Stimulated activated naive B cell treated with anti-CD40 and anti-IgM and Interleukin-4, amounts not matched to agents 10 μg/mL and 1 μg/mL and 100 μg/mL, for 72 hours (primary cell): ENCODE measurements at regions not wholly inside any gene's neighbourhood (a gene's known extent, or its start where the extent isn't known, plus 50 kb on each side); places are given as distances from the start of the nearest gene placed in this dataset.

Source experiments
- ATAC-seq, 2 donors: fragments of 150-1000 bp; cut with Tn5 transposase; replicated peaks; 2 replicates each; pipeline ENCODE4 v1.10.0; 2021; ENCODE audit warnings: moderate library complexity in 1 of 2
- DNase-seq: peaks from one replicate; pipeline ENCODE4 v3.0.0; 2021
- H3K27ac Mint-ChIP-seq: one replicate; pipeline ENCODE4 v1.8.0; 2022; ENCODE audit warnings: mild to moderate bottlenecking, mixed read lengths
- H3K27me3 Mint-ChIP-seq, 2 donors: one replicate each; pipeline ENCODE4 v1.8.0; 2022; ENCODE audit warnings: mixed read lengths in 2 of 2
- H3K36me3 Mint-ChIP-seq, 2 donors: one replicate each; pipeline ENCODE4 v1.8.0; 2022; ENCODE audit warnings: mixed read lengths in 2 of 2, mild to moderate bottlenecking in 1 of 2
- H3K4me1 Mint-ChIP-seq, 2 donors: one replicate each; pipeline ENCODE4 v1.8.0; 2022; ENCODE audit warnings: mixed read lengths in 2 of 2, mild to moderate bottlenecking in 1 of 2
- H3K4me3 Mint-ChIP-seq, 2 donors: one replicate each; pipeline ENCODE4 v1.8.0; 2022; ENCODE audit warnings: mild to moderate bottlenecking in 2 of 2, mixed read lengths in 2 of 2, moderate library complexity in 1 of 2
- H3K9me3 Mint-ChIP-seq, 2 donors: one replicate each; pipeline ENCODE4 v1.8.0; 2022; ENCODE audit warnings: mixed read lengths in 2 of 2, mild to moderate bottlenecking in 1 of 2

DNA sequence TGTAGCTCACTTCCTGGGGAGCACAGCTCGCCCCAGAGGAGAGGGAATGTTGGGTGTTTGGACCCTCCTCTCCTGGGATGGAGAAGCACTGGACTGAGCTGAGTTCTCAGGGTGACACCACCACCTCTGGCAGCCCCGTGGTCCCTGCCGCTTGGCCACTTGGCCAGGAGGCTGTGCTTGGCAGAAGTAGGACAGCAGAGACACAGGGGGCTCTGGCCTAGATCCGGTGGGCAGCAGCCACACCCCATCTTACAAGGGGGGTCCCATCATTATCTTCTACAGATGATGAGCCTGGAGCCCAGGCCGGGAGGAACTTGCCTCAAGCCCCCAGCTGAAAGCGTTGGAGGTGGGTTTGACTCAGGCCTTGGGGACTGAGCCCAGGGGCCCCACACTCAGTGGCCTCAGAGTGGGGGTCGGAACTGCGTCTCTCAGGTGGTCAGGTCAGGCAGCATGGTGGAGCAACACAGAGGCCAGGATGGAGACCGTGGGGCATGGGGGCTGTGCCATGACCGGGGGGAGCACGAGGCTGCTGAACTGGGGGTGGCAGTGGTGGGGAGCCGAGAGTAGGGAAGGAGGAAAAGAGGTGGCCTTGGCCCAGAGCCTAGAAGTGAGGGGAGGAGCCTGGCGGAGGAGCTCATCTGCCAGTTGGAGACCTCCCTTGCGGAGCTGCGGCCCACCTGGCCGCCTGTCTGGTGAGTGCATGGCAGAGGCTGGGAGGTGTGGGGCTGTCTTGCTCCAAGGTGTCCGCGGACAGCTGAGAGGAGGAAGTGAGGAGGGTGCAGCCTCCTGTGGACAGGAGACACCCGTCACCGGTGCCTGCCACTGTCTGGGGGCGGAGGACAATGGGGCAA is 63.6 kb upstream of the HDAC4 start:
- ATAC-seq (no peak), DNase-seq (no peak)
- Mint-ChIP-seq H3K27me3 (peaks cover 4 to 25% of the 10 kb centered on the region in 2 donors), H3K4me3 (no peak overlapping the region), H3K27ac (no peak overlapping the region), H3K9me3 (peaks cover 0 to 2% of the 10 kb centered on the region in 2 donors), H3K36me3 (no peaks in the 10 kb centered on the region), H3K4me1 (no peaks in the 10 kb centered on the region)

DNA sequence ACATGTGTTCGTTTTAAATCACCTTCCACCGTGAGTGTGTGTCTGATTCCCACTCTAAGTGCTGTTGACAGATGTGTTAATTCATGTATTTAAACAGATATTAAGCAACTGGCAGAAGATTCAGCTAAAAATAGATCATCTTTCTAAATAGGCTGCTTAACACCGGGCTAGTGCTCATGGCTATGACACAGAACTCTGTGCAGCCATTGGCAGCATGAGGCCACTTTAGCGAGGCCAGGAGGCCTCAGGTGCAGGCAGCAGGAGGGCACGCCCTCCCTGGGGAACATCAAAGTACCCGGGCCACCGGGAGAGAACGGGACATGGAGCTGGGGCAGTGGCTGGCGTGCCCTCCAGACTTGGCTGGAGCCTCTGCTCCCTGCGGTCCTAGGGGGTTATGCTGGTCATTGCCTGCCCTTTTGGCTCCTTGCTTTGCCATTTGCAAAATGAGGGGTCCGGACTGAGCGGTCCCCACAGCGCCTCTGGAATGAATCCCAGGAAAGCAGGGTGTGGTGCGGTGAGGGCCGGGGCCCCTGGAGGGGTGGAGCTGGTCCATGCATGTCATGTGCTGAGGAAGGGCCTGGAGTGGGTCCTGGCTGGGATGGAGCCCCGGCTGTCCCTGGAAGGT is 62.8 kb upstream of the HDAC4 start:
- ATAC-seq, result no peak
- DNase-seq, result no peak
- no peak overlapping the region for H3K27ac Mint-ChIP-seq
- H3K9me3 Mint-ChIP-seq, result peaks cover 0 to 2% of the 10 kb centered on the region in 2 donors
- peaks cover 4 to 25% of the 10 kb centered on the region in 2 donors for H3K27me3 Mint-ChIP-seq
- no peaks in the 10 kb centered on the region for H3K4me1 Mint-ChIP-seq
- no peak overlapping the region for H3K4me3 Mint-ChIP-seq
- H3K36me3 Mint-ChIP-seq, result no peaks in the 10 kb centered on the region

DNA sequence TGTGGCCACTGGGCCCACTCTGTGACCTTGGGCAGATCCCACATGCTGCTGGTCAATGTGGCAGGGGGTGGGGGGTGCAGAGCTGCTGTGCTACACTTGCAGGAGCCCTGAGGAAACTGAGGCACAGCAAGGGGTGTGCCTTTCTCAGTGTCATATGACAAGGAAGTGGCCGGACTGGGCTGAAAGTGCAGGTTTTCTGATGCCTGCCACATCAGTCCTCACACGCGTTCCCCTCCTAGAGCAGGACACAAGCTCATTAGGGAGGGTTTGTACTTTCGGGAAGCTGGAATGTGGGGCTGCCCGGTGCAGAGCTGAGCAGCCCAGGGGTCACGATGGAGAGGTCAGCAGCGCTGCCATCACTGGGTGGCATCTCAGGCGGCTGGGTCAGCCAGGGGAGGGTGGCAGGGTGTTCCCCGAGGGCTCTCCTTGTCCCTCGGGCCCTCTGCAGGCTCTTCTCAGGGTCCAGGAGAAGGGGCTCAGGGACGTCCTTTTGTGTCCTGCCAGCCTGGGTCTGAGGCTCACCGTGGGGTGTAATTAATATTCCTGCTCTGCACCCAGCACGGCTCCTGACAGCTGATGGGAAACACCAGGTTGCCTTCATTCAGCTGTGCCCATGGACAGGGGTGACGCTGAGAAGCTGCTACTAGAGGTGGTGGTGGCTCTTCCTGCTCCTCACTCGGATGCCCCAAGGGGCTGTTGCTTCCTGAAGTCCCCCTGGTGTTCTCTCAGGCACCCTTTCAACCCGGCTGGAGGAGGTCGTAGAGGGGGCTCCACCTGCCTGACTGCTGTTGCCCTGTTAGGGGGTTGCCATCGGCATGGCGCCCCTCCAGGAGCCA is 62.1 kb upstream of the HDAC4 start:
- no peak for ATAC-seq
- Mint-ChIP-seq H3K36me3 (no peaks in the 10 kb centered on the region), H3K27ac (no peak overlapping the region), H3K4me3 (no peak overlapping the region), H3K9me3 (peaks cover 0 to 2% of the 10 kb centered on the region in 2 donors), H3K4me1 (no peaks in the 10 kb centered on the region), H3K27me3 (peaks cover 10 to 25% of the 10 kb centered on the region in 2 donors)
- no peak for DNase-seq

DNA sequence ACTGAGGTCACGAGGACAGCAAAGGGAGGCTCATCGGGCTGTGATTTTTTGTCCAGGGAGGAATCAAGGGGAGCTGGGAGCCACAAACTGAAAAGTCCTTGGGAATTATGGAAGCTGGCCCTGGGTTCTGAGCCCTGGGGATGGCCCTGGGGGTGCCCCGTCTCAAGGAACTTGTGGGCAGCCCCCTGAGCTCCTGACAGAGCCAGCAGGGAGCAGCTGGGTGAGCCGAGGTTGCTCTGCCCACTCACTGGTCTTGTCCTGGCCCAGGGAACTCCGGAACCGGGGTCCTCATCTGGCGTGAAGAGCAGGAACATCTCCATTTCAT is 61.3 kb upstream of the HDAC4 start:
- H3K27ac Mint-ChIP-seq, result no peak overlapping the region
- no peak overlapping the region for H3K4me3 Mint-ChIP-seq
- H3K9me3 Mint-ChIP-seq, result peaks cover 0 to 2% of the 10 kb centered on the region in 2 donors
- no peaks in the 10 kb centered on the region for H3K36me3 Mint-ChIP-seq
- peaks cover 10 to 25% of the 10 kb centered on the region in 2 donors for H3K27me3 Mint-ChIP-seq
- ATAC-seq, result no peak
- no peak for DNase-seq
- no peaks in the 10 kb centered on the region for H3K4me1 Mint-ChIP-seq

DNA sequence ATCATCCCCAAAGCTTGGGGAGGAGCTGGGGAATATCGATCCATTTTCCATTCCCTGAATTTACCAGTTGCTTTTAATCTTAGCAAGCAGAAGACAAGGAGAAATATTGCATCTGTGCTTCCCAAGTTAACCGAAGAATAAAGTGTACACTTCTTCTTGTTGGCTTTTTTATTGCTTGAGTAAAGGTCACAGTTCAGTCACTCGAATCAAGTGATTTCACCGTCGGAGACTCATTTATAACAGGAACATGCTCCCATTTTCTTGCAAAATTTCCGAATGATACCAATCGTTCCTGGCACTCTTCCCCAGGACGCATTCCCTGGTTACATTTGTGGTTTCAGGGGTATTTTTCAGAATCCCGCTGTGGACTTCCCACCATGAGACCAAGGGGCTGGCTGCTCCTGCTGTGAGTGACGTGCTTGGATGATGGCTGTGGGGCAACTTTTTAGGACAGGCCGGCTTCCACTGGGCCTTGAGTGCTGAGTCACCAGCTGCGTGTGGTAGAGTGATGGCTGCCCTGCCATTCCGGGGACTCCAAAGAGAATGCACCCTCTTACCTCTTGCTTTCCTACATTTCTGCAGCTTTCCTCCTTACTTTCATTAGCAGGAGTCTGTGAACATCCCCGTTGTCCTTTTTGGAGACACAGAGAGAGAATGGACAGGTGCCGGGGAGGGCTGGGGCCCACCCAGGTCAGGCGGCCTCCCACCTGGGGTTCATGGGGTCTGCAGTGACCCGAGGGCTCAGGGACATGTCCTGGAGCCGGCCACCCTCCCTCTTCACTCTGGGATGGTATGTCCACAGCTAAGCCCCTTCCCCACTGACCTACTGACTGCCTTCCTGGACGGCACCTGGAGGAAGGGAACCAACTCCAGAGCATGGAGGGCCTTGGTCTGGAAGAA is 60.7 kb upstream of the HDAC4 start:
- Mint-ChIP-seq H3K27me3 (peaks cover 16 to 25% of the 10 kb centered on the region in 2 donors), H3K9me3 (peaks cover 0 to 2% of the 10 kb centered on the region in 2 donors), H3K36me3 (no peaks in the 10 kb centered on the region), H3K4me3 (no peak overlapping the region), H3K4me1 (no peaks in the 10 kb centered on the region), H3K27ac (no peak overlapping the region)
- DNase-seq (no peak), ATAC-seq (no peak)

DNA sequence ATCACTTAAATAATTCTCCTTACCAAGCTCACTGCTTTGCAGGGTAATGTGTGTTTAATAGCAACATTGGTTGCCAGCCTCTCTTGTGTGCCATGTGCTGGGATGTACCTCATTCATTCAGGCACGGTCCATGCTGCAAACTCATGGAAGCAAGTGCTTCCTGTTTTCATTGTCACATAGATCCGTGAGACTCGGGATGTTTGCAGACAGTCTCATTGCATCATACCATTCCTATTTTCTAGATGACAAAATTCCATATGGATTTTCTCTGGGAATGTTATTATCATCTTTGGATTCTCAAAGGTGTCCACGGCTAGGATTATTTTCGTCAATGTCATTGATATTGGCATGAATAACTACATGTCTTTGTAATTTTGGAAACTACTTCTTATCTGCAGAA is 60.0 kb upstream of the HDAC4 start:
- H3K4me1 Mint-ChIP-seq, result no peaks in the 10 kb centered on the region
- DNase-seq (no peak), ATAC-seq (no peak)
- H3K4me3 Mint-ChIP-seq, result no peak overlapping the region
- H3K36me3 Mint-ChIP-seq, result no peaks in the 10 kb centered on the region
- peaks cover 0 to 2% of the 10 kb centered on the region in 2 donors for H3K9me3 Mint-ChIP-seq
- H3K27ac Mint-ChIP-seq, result no peak overlapping the region
- peaks cover 23 to 31% of the 10 kb centered on the region in 2 donors for H3K27me3 Mint-ChIP-seq

DNA sequence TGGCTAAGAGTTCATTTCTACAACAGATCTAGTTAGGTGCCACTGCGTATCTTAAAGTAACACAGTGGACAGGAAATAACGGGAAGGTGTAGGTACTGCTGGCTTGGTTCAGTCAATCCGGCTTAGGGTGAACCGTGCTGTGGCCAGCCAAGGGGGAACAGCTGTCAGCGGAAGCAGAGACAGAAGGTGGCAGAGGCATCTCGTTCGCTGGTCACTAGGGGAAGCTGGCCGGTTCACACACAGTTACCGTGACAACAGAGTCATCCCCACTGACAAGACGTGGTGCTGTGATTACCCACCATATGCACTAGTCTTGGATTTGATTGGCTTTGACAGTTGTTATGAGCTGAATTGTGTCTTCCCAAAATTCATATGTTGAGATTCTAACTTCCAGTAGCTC is 58.8 kb upstream of the HDAC4 start:
- no peak overlapping the region for H3K27ac Mint-ChIP-seq
- H3K9me3 Mint-ChIP-seq, result peaks cover 9% of the 10 kb centered on the region in 2 donors
- H3K4me1 Mint-ChIP-seq, result no peaks in the 10 kb centered on the region
- peaks cover 0 to 3% of the 10 kb centered on the region in 2 donors for H3K36me3 Mint-ChIP-seq
- DNase-seq (no peak), ATAC-seq (no peak)
- peaks cover 31 to 38% of the 10 kb centered on the region in 2 donors for H3K27me3 Mint-ChIP-seq
- no peak overlapping the region for H3K4me3 Mint-ChIP-seq

DNA sequence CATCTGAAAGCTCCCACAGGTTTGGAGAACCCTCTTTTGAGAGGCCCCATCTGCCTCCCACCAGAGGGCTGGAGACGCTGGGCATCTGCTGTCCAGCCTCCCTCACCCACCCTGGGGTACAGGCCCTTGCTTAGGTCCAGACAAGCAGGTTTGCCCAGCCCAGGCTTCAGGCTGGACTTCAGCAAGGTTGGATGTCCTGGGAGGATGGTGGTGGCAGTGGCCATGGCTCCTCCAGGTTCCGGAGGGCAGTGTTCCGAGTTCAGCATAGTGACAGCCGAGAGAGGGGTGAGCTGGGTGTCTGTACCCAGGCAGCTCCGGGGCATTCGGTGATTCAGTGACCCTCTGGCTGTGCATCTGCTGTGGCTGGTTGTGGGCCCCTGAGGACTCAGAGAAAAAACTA is 58.2 kb upstream of the HDAC4 start:
- H3K27me3 Mint-ChIP-seq, result peaks cover 31 to 44% of the 10 kb centered on the region in 2 donors
- ATAC-seq, result no peak
- H3K4me1 Mint-ChIP-seq, result no peaks in the 10 kb centered on the region
- peaks cover 0 to 3% of the 10 kb centered on the region in 2 donors for H3K36me3 Mint-ChIP-seq
- no peak for DNase-seq
- H3K27ac Mint-ChIP-seq, result no peak overlapping the region
- no peak overlapping the region for H3K4me3 Mint-ChIP-seq
- peaks cover 9 to 13% of the 10 kb centered on the region in 2 donors for H3K9me3 Mint-ChIP-seq

DNA sequence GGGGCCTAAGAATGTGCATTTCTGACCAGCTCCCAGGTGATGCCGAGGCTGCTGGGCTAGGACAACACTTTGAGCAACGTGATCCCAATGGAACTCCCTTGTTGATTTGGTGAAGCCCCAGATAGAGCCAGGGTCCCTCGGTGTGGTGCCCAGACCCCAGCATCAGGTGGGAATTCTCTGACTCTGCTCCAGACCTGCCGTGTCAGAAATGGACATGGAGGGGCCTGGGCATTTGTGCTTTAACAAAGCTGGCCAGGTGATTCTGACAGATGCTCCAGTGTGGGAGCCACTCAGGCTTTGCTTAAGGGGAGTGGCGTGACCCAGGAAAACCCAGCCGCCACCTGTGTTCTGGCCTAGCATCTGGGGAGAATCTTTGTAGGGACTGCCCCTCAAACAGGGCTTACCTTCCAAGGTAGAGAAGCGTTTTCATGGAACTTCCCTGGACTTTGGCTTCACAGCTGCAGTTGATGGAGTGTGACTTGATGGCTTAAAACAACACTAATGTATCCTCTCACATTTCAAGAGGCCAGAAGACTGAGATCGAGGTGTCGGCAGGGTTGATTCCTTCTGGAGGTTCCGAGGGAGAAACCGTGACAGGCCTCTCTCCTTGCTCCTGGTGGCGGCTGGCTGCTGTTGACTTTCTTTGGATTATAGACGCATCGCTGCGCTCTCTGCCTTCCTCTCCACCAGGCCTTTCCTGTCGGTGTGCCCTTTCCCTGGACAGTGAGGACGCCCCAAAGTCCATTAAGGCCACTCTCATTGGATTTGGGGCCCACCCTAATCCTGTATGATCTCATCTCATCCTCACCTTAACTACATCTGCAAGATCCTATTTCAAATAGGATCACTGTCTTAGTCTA is 57.0 kb upstream of the HDAC4 start:
- ATAC-seq, result no peak
- Mint-ChIP-seq H3K27ac (no peak overlapping the region), H3K9me3 (peaks cover 13 to 21% of the 10 kb centered on the region in 2 donors), H3K4me1 (no peaks in the 10 kb centered on the region), H3K27me3 (peaks cover 31 to 42% of the 10 kb centered on the region in 2 donors), H3K36me3 (peaks cover 5 to 6% of the 10 kb centered on the region in 2 donors), H3K4me3 (no peak overlapping the region)
- DNase-seq, result no peak

DNA sequence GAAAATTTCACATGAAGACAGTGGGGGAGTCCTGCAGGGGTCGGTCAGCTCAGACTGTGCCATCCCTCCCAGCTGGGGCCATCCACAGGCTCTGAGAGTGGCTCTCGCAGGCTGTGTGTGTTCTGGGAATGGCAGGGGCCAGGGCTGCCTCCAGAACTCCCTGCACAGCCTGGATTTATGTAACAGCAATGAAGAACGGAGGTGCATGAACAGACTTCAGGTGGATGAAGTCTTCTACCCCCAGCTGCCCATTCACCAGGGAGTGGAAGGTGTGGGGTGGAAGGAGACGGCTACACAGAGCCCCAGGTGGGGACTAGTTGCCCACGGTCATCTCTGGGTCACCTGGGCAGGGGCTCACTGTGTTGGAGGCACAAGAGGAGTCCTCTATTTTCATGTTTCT is 56.1 kb upstream of the HDAC4 start:
- no peak overlapping the region for H3K27ac Mint-ChIP-seq
- peaks cover 7 to 9% of the 10 kb centered on the region in 2 donors for H3K36me3 Mint-ChIP-seq
- peaks cover 31 to 38% of the 10 kb centered on the region in 2 donors for H3K27me3 Mint-ChIP-seq
- no peak overlapping the region for H3K4me3 Mint-ChIP-seq
- no peaks in the 10 kb centered on the region for H3K4me1 Mint-ChIP-seq
- DNase-seq (no peak), ATAC-seq (no peak)
- H3K9me3 Mint-ChIP-seq, result peaks cover 18 to 29% of the 10 kb centered on the region in 2 donors

DNA sequence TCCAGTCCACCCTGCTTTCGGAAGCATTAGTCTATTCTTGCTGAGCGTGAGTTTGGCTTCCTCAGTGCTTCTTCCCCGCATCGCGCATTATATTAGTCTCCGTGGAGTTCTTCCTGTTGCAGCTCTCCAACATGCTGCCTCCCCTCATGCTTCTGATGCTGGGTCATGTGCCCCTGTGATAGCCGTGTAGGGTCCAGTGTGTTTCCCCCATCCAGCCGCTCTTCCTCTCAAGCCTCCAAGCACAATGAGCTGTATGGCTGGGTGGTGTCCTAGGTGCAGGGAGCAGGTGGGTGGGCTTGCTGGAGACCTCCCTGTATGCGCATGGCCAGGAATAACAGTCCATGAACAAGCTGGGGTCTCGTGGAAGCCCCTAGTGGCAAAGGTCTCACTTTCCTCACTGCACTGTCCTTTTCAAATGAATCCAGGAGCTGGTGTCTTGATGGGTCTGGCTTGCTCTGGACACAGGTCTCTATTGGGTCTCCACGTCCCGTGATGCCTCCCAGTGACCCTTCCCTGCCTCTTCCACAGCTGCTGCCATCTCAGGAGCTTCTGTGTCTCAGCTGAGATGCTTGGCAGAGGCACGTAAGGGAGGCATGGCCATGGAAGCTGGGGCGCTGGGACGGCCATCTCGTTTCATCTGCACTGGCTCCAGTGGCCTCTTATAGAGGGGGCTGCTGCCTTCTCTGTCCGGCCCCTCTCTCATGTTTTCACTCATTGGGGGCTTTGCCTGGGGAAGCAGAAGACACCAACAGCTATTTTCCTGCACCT is 54.8 kb upstream of the HDAC4 start:
- ATAC-seq, result no peak
- DNase-seq, result no peak
- Mint-ChIP-seq H3K27ac (no peak overlapping the region), H3K27me3 (peaks cover 31 to 34% of the 10 kb centered on the region in 2 donors), H3K36me3 (peaks cover 9 to 10% of the 10 kb centered on the region in 2 donors), H3K4me3 (no peak overlapping the region), H3K4me1 (no peaks in the 10 kb centered on the region), H3K9me3 (peaks cover 24 to 40% of the 10 kb centered on the region in 2 donors)

DNA sequence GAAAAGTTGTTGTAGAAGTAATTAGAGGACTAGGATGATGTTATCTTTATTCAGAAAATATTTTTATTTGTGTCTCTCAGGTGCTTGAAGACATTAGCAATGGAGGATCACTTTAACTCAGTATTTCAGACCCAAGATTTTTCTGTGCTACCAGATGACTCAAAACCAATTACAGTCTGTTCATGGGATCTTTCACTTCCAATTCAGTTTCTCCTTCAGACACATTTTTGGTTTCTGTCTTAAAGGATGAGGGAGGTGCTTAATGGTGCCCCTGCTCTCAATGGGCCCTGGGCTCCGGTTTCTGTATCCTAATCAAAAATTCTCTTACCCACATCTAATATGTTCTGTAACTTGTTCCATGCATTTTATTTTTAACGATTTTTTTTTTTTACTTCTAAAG is 53.7 kb upstream of the HDAC4 start:
- Mint-ChIP-seq H3K27ac (no peak overlapping the region), H3K4me3 (no peak overlapping the region), H3K27me3 (peaks cover 27 to 28% of the 10 kb centered on the region in 2 donors), H3K36me3 (peaks cover 9 to 10% of the 10 kb centered on the region in 2 donors), H3K4me1 (no peaks in the 10 kb centered on the region), H3K9me3 (peaks cover 22 to 40% of the 10 kb centered on the region in 2 donors)
- no peak for ATAC-seq
- DNase-seq, result no peak
